ENCODE measurements at regions not wholly inside any gene's neighbourhood (a gene's known extent, or its start where the extent isn't known, plus 50 kb on each side); places are given as distances from the start of the nearest gene placed in this dataset.

GRCh38 chr22:47474895-47475294 is 712.4 kb downstream of the TBC1D22A start:
- no peak for DNase-seq (ENCODE audit: low read depth in 2 of 3, low spot score in 2 of 3)

- DNase-seq (ENCODE audit: low read depth in 2 of 3, low spot score in 2 of 3), result no peak
Measured at GRCh38 chr22:47474464-47474863, 712.0 kb downstream of the TBC1D22A start.

- no peak for DNase-seq (ENCODE audit: low read depth in 2 of 3, low spot score in 2 of 3)
Measured at GRCh38 chr22:47472636-47473035, 710.2 kb downstream of the TBC1D22A start.

- DNase-seq (ENCODE audit: low read depth in 2 of 3, low spot score in 2 of 3), result no peak
Measured at GRCh38 chr22:47471406-47471805, 709.0 kb downstream of the TBC1D22A start.

GRCh38 chr22:47465809-47466208 is 703.4 kb downstream of the TBC1D22A start:
- DNase-seq (ENCODE audit: low read depth in 2 of 3, low spot score in 2 of 3), result no peak

- no peak for DNase-seq (ENCODE audit: low read depth in 2 of 3, low spot score in 2 of 3)
Measured at GRCh38 chr22:47465222-47465621, 702.8 kb downstream of the TBC1D22A start.

- no peak for DNase-seq (ENCODE audit: low read depth in 2 of 3, low spot score in 2 of 3)
Measured at GRCh38 chr22:47463220-47463619, 700.8 kb downstream of the TBC1D22A start.

- no peak for DNase-seq (ENCODE audit: low read depth in 2 of 3, low spot score in 2 of 3)
Measured at GRCh38 chr22:47460861-47461260, 698.4 kb downstream of the TBC1D22A start.

GRCh38 chr22:47460176-47460575 is 697.7 kb downstream of the TBC1D22A start:
- no peak for DNase-seq (ENCODE audit: low read depth in 2 of 3, low spot score in 2 of 3)

- no peak for DNase-seq (ENCODE audit: low read depth in 2 of 3, low spot score in 2 of 3)
Measured at GRCh38 chr22:47458348-47458747, 695.9 kb downstream of the TBC1D22A start.

GRCh38 chr22:47457509-47458300 is 695.3 kb downstream of the TBC1D22A start:
- no peak for DNase-seq (ENCODE audit: low read depth in 2 of 3, low spot score in 2 of 3)

- no peak for DNase-seq (ENCODE audit: low read depth in 2 of 3, low spot score in 2 of 3)
Measured at GRCh38 chr22:47457021-47457420, 694.6 kb downstream of the TBC1D22A start.

- DNase-seq (ENCODE audit: low read depth in 2 of 3, low spot score in 2 of 3), result no peak
Measured at GRCh38 chr22:47456031-47456430, 693.6 kb downstream of the TBC1D22A start.

- no peak for DNase-seq (ENCODE audit: low read depth in 2 of 3, low spot score in 2 of 3)
Measured at GRCh38 chr22:47453049-47453448, 690.6 kb downstream of the TBC1D22A start.

- no peak for DNase-seq (ENCODE audit: low read depth in 2 of 3, low spot score in 2 of 3)
Measured at GRCh38 chr22:47452184-47452583, 689.7 kb downstream of the TBC1D22A start.

GRCh38 chr22:47450876-47451475 is 688.5 kb downstream of the TBC1D22A start:
- no peak for DNase-seq (ENCODE audit: low read depth in 2 of 3, low spot score in 2 of 3)

GRCh38 chr22:47449508-47450270 is 687.2 kb downstream of the TBC1D22A start:
- DNase-seq (ENCODE audit: low read depth in 2 of 3, low spot score in 2 of 3), result no peak

- no peak for DNase-seq (ENCODE audit: low read depth in 2 of 3, low spot score in 2 of 3)
Measured at GRCh38 chr22:47448231-47449223, 686.1 kb downstream of the TBC1D22A start.

GRCh38 chr22:47446821-47447810 is 684.7 kb downstream of the TBC1D22A start:
- no peak for DNase-seq (ENCODE audit: low read depth in 2 of 3, low spot score in 2 of 3)

GRCh38 chr22:47446331-47446730 is 683.9 kb downstream of the TBC1D22A start:
- DNase-seq (ENCODE audit: low read depth in 2 of 3, low spot score in 2 of 3), result no peak

Measured in activated CD8-positive, alpha-beta memory T cell treated with anti-CD3 and anti-CD28 coated beads for 48 hours (primary cell).